Calu3 (cell line): ENCODE measurements at regions not wholly inside any gene's neighbourhood (a gene's known extent, or its start where the extent isn't known, plus 50 kb on each side); places are given as distances from the start of the nearest gene placed in this dataset.

Experiments
- BruUV-seq: library from RNA; stranded (reverse); fragments of 400-500 nt; replicated peaks from 2 replicates; lab custom pipeline; 2021; lab: Mats Ljungman, UMichigan
- CTCF ChIA-PET: fragments of 300-600 bp; sonication (Branson Sonifier 250); formaldehyde crosslinking; loops from one replicate; lab custom pipeline; 2022; ENCODE audit warnings: antibody characterized with exemption; lab: Charles Lee
- DNase-seq: peaks from one replicate; pipeline ENCODE4 v3.0.0; 2022
- H3K27ac Mint-ChIP-seq: one replicate; pipeline ENCODE4 v1.8.0; 2022; ENCODE audit warnings: mixed read lengths; ENCODE audit not compliant: unreplicated experiment
- H3K27me3 Mint-ChIP-seq: one replicate; pipeline ENCODE4 v1.8.0; 2022; ENCODE audit warnings: mixed read lengths; ENCODE audit not compliant: unreplicated experiment
- H3K36me3 Mint-ChIP-seq: one replicate; pipeline ENCODE4 v1.8.0; 2022; ENCODE audit warnings: mild to moderate bottlenecking, moderate library complexity, mixed read lengths; ENCODE audit not compliant: insufficient read depth, unreplicated experiment
- H3K4me1 Mint-ChIP-seq: one replicate; pipeline ENCODE4 v1.8.0; 2022; ENCODE audit warnings: mild to moderate bottlenecking, low read depth, mixed read lengths; ENCODE audit not compliant: unreplicated experiment
- H3K4me3 Mint-ChIP-seq: one replicate; pipeline ENCODE4 v1.8.0; 2022; ENCODE audit warnings: mild to moderate bottlenecking, low read depth, moderate library complexity, mixed read lengths; ENCODE audit not compliant: unreplicated experiment
- H3K9me3 Mint-ChIP-seq: one replicate; pipeline ENCODE4 v1.8.0; 2022; ENCODE audit warnings: low read depth, mixed read lengths; ENCODE audit not compliant: unreplicated experiment
- CTCF ChIP-seq: fragments of 200-600 bp; IDR thresholded peaks from one replicate; pipeline ENCODE4 v1.8.0; 2022; ENCODE audit warnings: antibody characterized with exemption; ENCODE audit not compliant: unreplicated experiment
- intact Hi-C: fragments of 100-400 bp; cut with micrococcal nuclease; formaldehyde crosslinking; loops from one replicate; pipeline ENCODE4 v1.10.0; 2022; ENCODE audit not compliant: unreplicated experiment

- H3K27me3 Mint-ChIP-seq: no peaks in the 10 kb centered on the region
- no TSS peak for BruUV-seq
- H3K4me1 Mint-ChIP-seq: no peaks in the 10 kb centered on the region
- intact Hi-C loops: loop anchor here (5.0 kb wide), 1 partner anchor 179 kb away; no protein-coding TSS in a partner anchor
- CTCF ChIA-PET: no interaction called here
- H3K4me3 Mint-ChIP-seq: no peak overlapping the region
- no peak overlapping the region for H3K27ac Mint-ChIP-seq
- H3K36me3 Mint-ChIP-seq: no peaks in the 10 kb centered on the region
- no peak for TF ChIP-seq CTCF
- peaks cover 10% of the 10 kb centered on the region for H3K9me3 Mint-ChIP-seq
- no peak for DNase-seq
Measured at GRCh38 chr1:118828038-118828437, 160.1 kb downstream of the TBX15 start.

- H3K4me1 Mint-ChIP-seq: no peaks in the 10 kb centered on the region
- no peaks in the 10 kb centered on the region for H3K27me3 Mint-ChIP-seq
- no peaks in the 10 kb centered on the region for H3K36me3 Mint-ChIP-seq
- intact Hi-C loops: loop anchor here (5.0 kb wide), 1 partner anchor 180 kb away; no protein-coding TSS in a partner anchor
- no peak for DNase-seq
- no peak for TF ChIP-seq CTCF
- H3K27ac Mint-ChIP-seq: no peak overlapping the region
- BruUV-seq: no TSS peak
- CTCF ChIA-PET: no interaction called here
- H3K4me3 Mint-ChIP-seq: no peak overlapping the region
- peaks cover 10% of the 10 kb centered on the region for H3K9me3 Mint-ChIP-seq
Measured at GRCh38 chr1:118827636-118828035, 160.5 kb downstream of the TBX15 start.

GRCh38 chr1:118827207-118827606 is 160.9 kb downstream of the TBX15 start:
- no peaks in the 10 kb centered on the region for H3K36me3 Mint-ChIP-seq
- H3K4me3 Mint-ChIP-seq: no peak overlapping the region
- peaks cover 8% of the 10 kb centered on the region for H3K9me3 Mint-ChIP-seq
- H3K27me3 Mint-ChIP-seq: no peaks in the 10 kb centered on the region
- no peak overlapping the region for H3K27ac Mint-ChIP-seq
- no peak for TF ChIP-seq CTCF
- no TSS peak for BruUV-seq
- CTCF ChIA-PET: no interaction called here
- no peak for DNase-seq
- intact Hi-C loops: loop anchor here (5.0 kb wide), 1 partner anchor 180 kb away; no protein-coding TSS in a partner anchor
- no peaks in the 10 kb centered on the region for H3K4me1 Mint-ChIP-seq

- Mint-ChIP-seq H3K27me3 (no peaks in the 10 kb centered on the region), H3K4me3 (no peak overlapping the region), H3K27ac (no peak overlapping the region), H3K9me3 (peaks cover 8% of the 10 kb centered on the region), H3K36me3 (no peaks in the 10 kb centered on the region), H3K4me1 (no peaks in the 10 kb centered on the region)
- intact Hi-C loops: loop anchor here (5.0 kb wide), 1 partner anchor 181 kb away; no protein-coding TSS in a partner anchor
- no peak for DNase-seq
- no peak for TF ChIP-seq CTCF
- CTCF ChIA-PET: no interaction called here
- no TSS peak for BruUV-seq
Measured at GRCh38 chr1:118826669-118827068, 161.5 kb downstream of the TBX15 start.
